HUES48 (cell line): ENCODE measurements at regions not wholly inside any gene's neighbourhood (a gene's known extent, or its start where the extent isn't known, plus 50 kb on each side); places are given as distances from the start of the nearest gene placed in this dataset.
"Not testable (repeated sequence)": the region's sequence is repeated elsewhere in the genome, so short reads cannot be mapped to it uniquely, and the experiment has no call there.

Experiments used
- H3K27ac ChIP-seq: one replicate; pipeline ENCODE4 v1.7.0; 2013; ENCODE audit warnings: low read depth, low read length, inconsistent platforms
- H3K27me3 ChIP-seq: 2 replicates; pipeline ENCODE4 v1.6.1; 2013; ENCODE audit warnings: mild to moderate bottlenecking, low read length; ENCODE audit not compliant: control insufficient read depth, insufficient read depth
- H3K36me3 ChIP-seq: 2 replicates; pipeline ENCODE4 v1.6.1; 2013; ENCODE audit warnings: low read length; ENCODE audit not compliant: control insufficient read depth, insufficient read depth
- H3K4me1 ChIP-seq: 2 replicates; pipeline ENCODE4 v1.6.1; 2013; ENCODE audit warnings: mild to moderate bottlenecking, low read length; ENCODE audit not compliant: control insufficient read depth, insufficient read depth
- H3K4me3 ChIP-seq: 2 replicates; pipeline ENCODE4 v1.5.1; 2013; ENCODE audit warnings: mild to moderate bottlenecking, low read depth, low read length
- H3K9ac ChIP-seq: 2 replicates; pipeline ENCODE4 v1.6.1; 2013; ENCODE audit warnings: mild to moderate bottlenecking, low read depth, low read length, moderate library complexity
- H3K9me3 ChIP-seq: 2 replicates; pipeline ENCODE4 v1.6.1; 2013; ENCODE audit warnings: low read length; ENCODE audit not compliant: control insufficient read depth, insufficient read depth

GRCh38 chr4:138374947-138375346 is 132.8 kb upstream of the SLC7A11 start:
- peaks cover 9% of the 10 kb centered on the region for H3K9me3 ChIP-seq
- H3K4me3 ChIP-seq, result no peak overlapping the region
- no peaks in the 10 kb centered on the region for H3K36me3 ChIP-seq
- no peak overlapping the region for H3K27ac ChIP-seq
- no peaks in the 10 kb centered on the region for H3K27me3 ChIP-seq
- H3K4me1 ChIP-seq, result no peaks in the 10 kb centered on the region
- no peak overlapping the region for H3K9ac ChIP-seq

GRCh38 chr4:138367942-138368341 is 125.8 kb upstream of the SLC7A11 start:
- Histone ChIP-seq H3K27ac (no peak overlapping the region), H3K36me3 (no peaks in the 10 kb centered on the region), H3K9ac (no peak overlapping the region), H3K4me1 (no peaks in the 10 kb centered on the region), H3K9me3 (no peaks in the 10 kb centered on the region), H3K4me3 (no peak overlapping the region), H3K27me3 (no peaks in the 10 kb centered on the region)

GRCh38 chr4:138352446-138352845 is 110.3 kb upstream of the SLC7A11 start:
- H3K9me3 ChIP-seq, result peaks cover 16% of the 10 kb centered on the region
- H3K36me3 ChIP-seq, H3K9ac ChIP-seq, H3K4me1 ChIP-seq, H3K27me3 ChIP-seq, H3K27ac ChIP-seq, H3K4me3 ChIP-seq: not testable (repeated sequence)

- H3K27ac ChIP-seq, result no peak overlapping the region
- H3K4me1 ChIP-seq, result no peaks in the 10 kb centered on the region
- no peaks in the 10 kb centered on the region for H3K36me3 ChIP-seq
- H3K9me3 ChIP-seq, result no peaks in the 10 kb centered on the region
- H3K9ac ChIP-seq, result no peak overlapping the region
- H3K27me3 ChIP-seq, result no peaks in the 10 kb centered on the region
- no peak overlapping the region for H3K4me3 ChIP-seq
Observed at GRCh38 chr4:138348055-138348454, 105.9 kb upstream of the SLC7A11 start.

- no peaks in the 10 kb centered on the region for H3K4me1 ChIP-seq
- H3K9ac ChIP-seq, result no peak overlapping the region
- H3K27ac ChIP-seq, result no peak overlapping the region
Observed at GRCh38 chr4:138347561-138347960, 105.4 kb upstream of the SLC7A11 start.

GRCh38 chr4:138344851-138345250 is 102.7 kb upstream of the SLC7A11 start:
- H3K27me3 ChIP-seq, result no peaks in the 10 kb centered on the region
- no peaks in the 10 kb centered on the region for H3K4me1 ChIP-seq
- no peak overlapping the region for H3K27ac ChIP-seq
- no peak overlapping the region for H3K4me3 ChIP-seq
- no peaks in the 10 kb centered on the region for H3K36me3 ChIP-seq
- H3K9me3 ChIP-seq, result no peaks in the 10 kb centered on the region
- no peak overlapping the region for H3K9ac ChIP-seq

More at GRCh38 chr4:138347561-138347960, 105.4 kb upstream of the SLC7A11 start:
- Histone ChIP-seq H3K4me3 (no peak overlapping the region), H3K27me3 (no peaks in the 10 kb centered on the region), H3K9me3 (no peaks in the 10 kb centered on the region), H3K36me3 (no peaks in the 10 kb centered on the region)

GRCh38 chr4:138344054-138344453 is 101.9 kb upstream of the SLC7A11 start:
- Histone ChIP-seq H3K36me3 (no peaks in the 10 kb centered on the region), H3K9ac (no peak overlapping the region), H3K4me3 (no peak overlapping the region), H3K27ac (no peak overlapping the region), H3K4me1 (no peaks in the 10 kb centered on the region), H3K9me3 (no peaks in the 10 kb centered on the region), H3K27me3 (no peaks in the 10 kb centered on the region)

GRCh38 chr4:138341739-138342415 is 99.7 kb upstream of the SLC7A11 start:
- no peak overlapping the region for H3K9ac ChIP-seq
- no peaks in the 10 kb centered on the region for H3K9me3 ChIP-seq
- no peaks in the 10 kb centered on the region for H3K27me3 ChIP-seq
- no peaks in the 10 kb centered on the region for H3K4me1 ChIP-seq
- H3K36me3 ChIP-seq, result no peaks in the 10 kb centered on the region
- H3K4me3 ChIP-seq, result no peak overlapping the region
- H3K27ac ChIP-seq, result no peak overlapping the region

- Histone ChIP-seq H3K27me3 (no peaks in the 10 kb centered on the region), H3K27ac (no peak overlapping the region), H3K9ac (no peak overlapping the region), H3K4me1 (no peaks in the 10 kb centered on the region), H3K36me3 (no peaks in the 10 kb centered on the region), H3K9me3 (no peaks in the 10 kb centered on the region), H3K4me3 (no peak overlapping the region)
Observed at GRCh38 chr4:138338840-138339239, 96.7 kb upstream of the SLC7A11 start.

- H3K4me1 ChIP-seq, H3K4me3 ChIP-seq, H3K27ac ChIP-seq, H3K27me3 ChIP-seq, H3K9me3 ChIP-seq, H3K36me3 ChIP-seq, H3K9ac ChIP-seq: not testable (repeated sequence)
Observed at GRCh38 chr4:138338222-138338621, 96.1 kb upstream of the SLC7A11 start.

- Histone ChIP-seq H3K4me3 (no peak overlapping the region), H3K9ac (no peak overlapping the region), H3K36me3 (no peaks in the 10 kb centered on the region), H3K27ac (no peak overlapping the region), H3K27me3 (no peaks in the 10 kb centered on the region), H3K4me1 (no peaks in the 10 kb centered on the region), H3K9me3 (no peaks in the 10 kb centered on the region)
Observed at GRCh38 chr4:138334346-138335016, 92.3 kb upstream of the SLC7A11 start.
